MCF 10A (cell line): ENCODE measurements at regions not wholly inside any gene's neighbourhood (a gene's known extent, or its start where the extent isn't known, plus 50 kb on each side); places are given as distances from the start of the nearest gene placed in this dataset.
A peak's percentile ranks its signal among the peaks of the same experiment; 100 is the strongest.

ENCODE experiments used
- BruUV-seq: library from RNA; stranded (reverse); fragments of 400-500 nt; replicated peaks from 2 replicates; lab custom pipeline; 2021; lab: Mats Ljungman, UMichigan
- CTCF ChIA-PET: fragments of 300-600 bp; sonication (Branson Sonifier 250); formaldehyde crosslinking; extraction: SDS; loops from one replicate; lab custom pipeline; 2021; ENCODE audit warnings: antibody characterized with exemption, inconsistent platforms; lab: Yijun Ruan, JAX
- POLR2A ChIA-PET: fragments of 300-600, 350-650 bp; sonication (Branson Sonifier 250); formaldehyde crosslinking; extraction: SDS; loops from one replicate; lab custom pipeline; 2020; ENCODE audit warnings: antibody characterized with exemption, inconsistent platforms; lab: Yijun Ruan, JAX
- DNase-seq: peaks from one replicate; pipeline ENCODE4 v3.0.0-alpha.2; 2018; ENCODE audit not compliant: unreplicated experiment
- H3K27ac Mint-ChIP-seq: one replicate; pipeline ENCODE4 v1.8.0; 2022; ENCODE audit warnings: mild to moderate bottlenecking, low read depth, mixed read lengths; ENCODE audit not compliant: unreplicated experiment
- H3K27me3 Mint-ChIP-seq: one replicate; pipeline ENCODE4 v1.8.0; 2022; ENCODE audit warnings: mixed read lengths; ENCODE audit not compliant: insufficient read depth, unreplicated experiment
- H3K36me3 Mint-ChIP-seq: one replicate; pipeline ENCODE4 v1.8.0; 2022; ENCODE audit warnings: mild to moderate bottlenecking, moderate library complexity, mixed read lengths; ENCODE audit not compliant: insufficient read depth, unreplicated experiment
- H3K4me1 Mint-ChIP-seq: one replicate; pipeline ENCODE4 v1.8.0; 2022; ENCODE audit warnings: mixed read lengths; ENCODE audit not compliant: insufficient read depth, unreplicated experiment
- H3K4me3 Mint-ChIP-seq: one replicate; pipeline ENCODE4 v1.8.0; 2022; ENCODE audit warnings: mild to moderate bottlenecking, moderate library complexity, mixed read lengths; ENCODE audit not compliant: unreplicated experiment
- H3K9me3 Mint-ChIP-seq: one replicate; pipeline ENCODE4 v1.8.0; 2022; ENCODE audit warnings: mixed read lengths; ENCODE audit not compliant: unreplicated experiment
- CTCF ChIP-seq: fragments of 200-600 bp; IDR thresholded peaks from one replicate; pipeline ENCODE4 v1.8.0; 2022; ENCODE audit warnings: antibody characterized with exemption, mild to moderate bottlenecking; ENCODE audit not compliant: unreplicated experiment
- intact Hi-C: fragments of 100-400 bp; cut with micrococcal nuclease; formaldehyde crosslinking; loops from 2 replicates; pipeline ENCODE4 v1.14.1; 2022

- no peaks in the 10 kb centered on the region for H3K36me3 Mint-ChIP-seq
- POLR2A ChIA-PET, result no interaction called here
- no TSS peak for BruUV-seq
- CTCF ChIA-PET, result no interaction called here
- no peak for TF ChIP-seq CTCF
- no peak overlapping the region for H3K27ac Mint-ChIP-seq
- H3K4me3 Mint-ChIP-seq, result no peak overlapping the region
- no peaks in the 10 kb centered on the region for H3K4me1 Mint-ChIP-seq
- peaks cover 10% of the 10 kb centered on the region for H3K9me3 Mint-ChIP-seq
- no peaks in the 10 kb centered on the region for H3K27me3 Mint-ChIP-seq
- no peak for DNase-seq
- intact Hi-C loops, result no loop called here
Observed at GRCh38 chr4:30001628-30002027, 718.5 kb upstream of the PCDH7 start.

- Mint-ChIP-seq H3K4me3 (no peak overlapping the region), H3K4me1 (no peaks in the 10 kb centered on the region), H3K9me3 (peaks cover 17% of the 10 kb centered on the region), H3K27me3 (no peaks in the 10 kb centered on the region), H3K36me3 (no peaks in the 10 kb centered on the region), H3K27ac (no peak overlapping the region)
- no TSS peak for BruUV-seq
- intact Hi-C loops, result no loop called here
- ChIA-PET CTCF (no interaction called here), POLR2A (interaction anchor here (0.6 to 1.0 kb wide), 2 partner anchors 8 to 541 kb away, joined by 3 to 4 read pairs; no protein-coding TSS in a partner anchor)
- peak; percentile 3 for DNase-seq
- no peak for TF ChIP-seq CTCF
Observed at GRCh38 chr4:30002341-30002740, 717.8 kb upstream of the PCDH7 start.

- no TSS peak for BruUV-seq
- TF ChIP-seq CTCF, result no peak
- ChIA-PET POLR2A (no interaction called here), CTCF (no interaction called here)
- H3K4me1 Mint-ChIP-seq, result no peaks in the 10 kb centered on the region
- H3K4me3 Mint-ChIP-seq, result no peak overlapping the region
- no peaks in the 10 kb centered on the region for H3K27me3 Mint-ChIP-seq
- no peak overlapping the region for H3K27ac Mint-ChIP-seq
- no peak for DNase-seq
- intact Hi-C loops, result no loop called here
- peaks cover 20% of the 10 kb centered on the region for H3K9me3 Mint-ChIP-seq
- no peaks in the 10 kb centered on the region for H3K36me3 Mint-ChIP-seq
Observed at GRCh38 chr4:30005995-30006394, 714.2 kb upstream of the PCDH7 start.

GRCh38 chr4:30024526-30024925, 695.6 kb upstream of the PCDH7 start:
- ChIA-PET CTCF (no interaction called here), POLR2A (no interaction called here)
- no TSS peak for BruUV-seq
- no peak overlapping the region for H3K27ac Mint-ChIP-seq
- no peak for TF ChIP-seq CTCF
- no peaks in the 10 kb centered on the region for H3K36me3 Mint-ChIP-seq
- H3K4me1 Mint-ChIP-seq, result no peaks in the 10 kb centered on the region
- no peaks in the 10 kb centered on the region for H3K9me3 Mint-ChIP-seq
- DNase-seq, result no peak
- H3K4me3 Mint-ChIP-seq, result no peak overlapping the region
- intact Hi-C loops, result no loop called here
- H3K27me3 Mint-ChIP-seq, result no peaks in the 10 kb centered on the region
